ENCODE measurements at regions not wholly inside any gene's neighbourhood (a gene's known extent, or its start where the extent isn't known, plus 50 kb on each side); places are given as distances from the start of the nearest gene placed in this dataset.
"Not testable (repeated sequence)": the region's sequence is repeated elsewhere in the genome, so short reads cannot be mapped to it uniquely, and the experiment has no call there.

DNA sequence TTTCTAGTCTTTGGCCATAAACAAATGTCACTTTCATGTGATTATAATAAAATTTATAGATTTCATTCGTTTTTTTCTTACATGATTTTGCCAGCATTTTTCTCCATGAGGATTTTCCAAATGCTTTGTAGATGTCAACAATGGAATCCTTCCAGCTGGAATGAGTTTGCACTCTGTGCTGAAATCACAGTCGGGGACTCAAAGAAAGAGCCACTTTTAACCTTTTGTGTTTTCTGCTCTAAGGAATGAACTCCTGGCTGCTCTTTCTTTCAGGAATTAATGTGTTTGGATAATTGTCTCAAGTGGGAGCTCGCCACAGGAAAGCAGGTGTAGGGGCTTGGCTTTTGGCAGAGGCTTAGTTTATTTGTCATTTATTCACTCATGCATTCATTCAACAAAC is 372.3 kb upstream of the SALL1 start:
- no peak for DNase-seq

DNA sequence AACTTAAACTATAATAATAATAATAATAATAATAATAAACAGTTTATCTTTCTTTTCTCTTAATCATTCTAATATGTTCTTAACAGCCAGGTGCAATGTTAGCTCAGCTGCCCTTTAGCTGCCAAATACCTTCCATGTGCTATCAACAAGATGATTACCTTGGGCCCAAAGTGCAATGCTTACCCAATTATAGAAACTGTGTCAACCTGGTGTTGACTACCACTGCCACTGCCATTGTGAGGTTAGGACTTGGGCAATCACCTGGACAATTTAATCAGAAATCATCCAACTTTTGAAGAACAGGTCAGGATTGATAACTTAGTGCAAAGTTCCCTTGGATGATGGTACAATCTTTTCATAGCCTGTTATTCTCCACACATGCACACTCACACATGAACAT is 371.8 kb upstream of the SALL1 start:
- DNase-seq: no peak

DNA sequence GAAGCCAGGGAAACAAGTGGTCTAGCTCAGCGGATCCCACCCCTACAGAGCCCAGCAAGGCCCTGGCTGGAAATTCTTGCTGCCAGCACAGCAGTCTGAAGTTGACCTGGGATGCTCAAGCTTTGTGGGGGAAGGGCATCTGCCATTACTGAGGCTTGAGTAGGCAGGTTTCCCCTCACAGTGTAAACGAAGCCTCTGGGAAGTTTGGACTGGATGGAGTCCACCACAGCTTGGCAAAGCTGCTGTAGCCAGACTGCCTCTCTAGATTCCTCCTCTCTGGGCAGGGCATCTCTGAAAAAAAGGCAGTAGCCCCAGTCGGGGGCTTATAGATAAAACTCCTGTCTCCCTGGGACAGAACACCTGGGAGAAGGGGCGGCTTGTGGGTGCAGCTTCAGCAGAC is 365.9 kb upstream of the SALL1 start:
- not testable (repeated sequence) for DNase-seq

DNA sequence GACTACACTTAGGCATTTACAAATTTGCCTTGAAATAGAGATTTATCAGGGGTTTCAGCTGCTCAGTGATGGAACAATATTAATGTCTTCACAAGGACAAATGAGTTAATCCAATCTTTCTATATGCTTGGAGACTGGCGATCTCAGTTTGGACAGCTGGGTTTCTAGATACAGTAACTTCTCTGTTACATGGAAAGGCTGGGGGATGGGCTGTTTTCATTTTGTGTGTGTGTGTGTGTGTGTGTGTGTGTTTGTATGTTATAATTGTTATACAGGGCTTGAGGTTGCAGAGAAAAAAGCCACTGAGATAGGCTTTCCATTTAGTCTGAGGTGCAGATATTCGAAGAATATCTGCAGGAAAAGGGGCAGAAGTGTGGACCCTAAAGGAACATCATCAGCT is 359.3 kb upstream of the SALL1 start:
- no peak for DNase-seq

DNA sequence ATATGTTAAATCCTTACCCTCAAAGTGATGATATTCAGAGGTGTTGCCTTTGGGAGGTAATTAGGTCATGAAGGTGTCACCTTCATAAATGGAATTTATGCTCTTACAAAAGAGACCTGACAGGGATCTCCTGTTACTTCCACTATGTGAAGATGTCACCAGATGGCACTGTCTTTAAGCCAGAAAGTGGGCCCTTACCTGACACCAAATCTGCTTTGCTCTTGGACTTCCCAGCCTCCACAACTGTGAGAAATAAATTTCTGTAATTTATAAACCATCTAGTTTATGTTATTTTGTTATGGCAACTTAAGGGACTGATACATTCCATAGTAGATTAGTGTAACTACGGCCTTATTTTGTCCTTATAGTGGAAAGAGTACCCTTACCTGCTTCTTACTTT is 358.3 kb upstream of the SALL1 start:
- no peak for DNase-seq

DNA sequence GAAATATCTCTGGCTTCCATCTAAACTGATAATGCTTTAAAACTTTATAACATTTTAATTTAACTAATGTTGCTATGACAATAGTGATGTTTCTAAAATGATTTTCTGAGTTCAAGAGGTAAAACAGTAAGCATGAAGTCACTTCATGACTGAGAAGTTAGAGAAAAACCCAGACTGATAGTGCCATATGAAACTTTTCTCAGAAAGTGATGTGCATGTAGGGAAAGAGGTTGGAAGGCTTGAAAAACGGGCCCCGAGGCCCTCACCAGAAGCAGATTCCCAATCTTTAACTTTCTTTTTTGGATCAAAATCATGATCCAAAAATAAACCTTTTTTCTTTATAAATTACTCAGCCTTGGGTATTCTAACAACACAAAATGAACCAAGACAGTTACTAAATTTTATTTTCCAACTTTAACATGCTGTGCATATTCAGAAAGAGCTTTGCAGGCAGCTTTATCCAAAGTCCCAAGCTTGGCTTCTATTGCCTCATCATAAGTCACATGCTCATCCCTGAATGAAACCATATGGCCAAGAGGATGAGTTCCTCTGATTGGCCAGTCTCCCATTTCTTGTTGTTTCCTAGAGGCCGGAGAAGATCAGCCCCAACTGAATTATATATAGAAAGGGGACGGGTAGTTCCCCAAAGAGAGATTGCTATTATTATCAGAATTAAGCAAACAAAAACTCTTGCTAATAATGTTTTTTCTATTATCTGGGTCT is 357.6 kb upstream of the SALL1 start:
- DNase-seq: no peak

DNA sequence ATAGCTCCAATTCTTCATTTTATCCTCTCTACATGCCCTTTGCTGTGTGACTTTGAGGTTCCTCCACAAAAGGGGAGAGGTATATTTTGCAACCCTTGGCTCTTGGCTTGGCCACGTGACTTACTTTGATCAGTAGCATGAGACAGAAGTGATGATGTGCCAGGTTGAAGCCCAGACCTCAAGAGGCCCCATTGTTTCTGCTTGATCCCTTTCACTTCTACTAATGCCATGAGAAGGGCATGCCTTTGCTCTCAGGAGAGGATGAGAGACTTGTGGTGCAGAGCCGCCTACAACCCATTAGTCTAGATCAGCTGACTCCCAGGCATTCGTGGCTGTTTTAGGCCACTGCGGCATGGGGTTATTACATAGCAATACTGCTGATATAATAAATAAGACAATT is 356.2 kb upstream of the SALL1 start:
- no peak for DNase-seq

DNA sequence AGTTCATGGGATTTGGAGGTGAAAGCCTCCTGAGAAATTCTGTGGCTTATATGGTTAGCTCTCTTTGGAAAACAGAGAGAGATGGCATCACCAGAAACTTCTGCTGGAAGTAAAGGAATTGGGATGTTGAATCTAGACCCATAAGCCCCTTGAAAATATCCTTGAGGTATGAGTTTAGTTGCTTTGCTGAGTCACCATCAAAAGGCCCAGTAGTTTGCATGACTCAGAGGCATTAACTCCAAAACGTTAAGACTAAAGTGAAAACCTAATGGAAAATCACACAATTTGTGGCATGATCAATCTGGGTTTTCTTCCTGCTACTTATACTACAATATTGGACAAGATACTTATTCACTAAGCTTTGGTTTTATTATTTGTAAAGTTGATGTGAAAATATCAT is 349.2 kb upstream of the SALL1 start:
- DNase-seq: no peak

DNA sequence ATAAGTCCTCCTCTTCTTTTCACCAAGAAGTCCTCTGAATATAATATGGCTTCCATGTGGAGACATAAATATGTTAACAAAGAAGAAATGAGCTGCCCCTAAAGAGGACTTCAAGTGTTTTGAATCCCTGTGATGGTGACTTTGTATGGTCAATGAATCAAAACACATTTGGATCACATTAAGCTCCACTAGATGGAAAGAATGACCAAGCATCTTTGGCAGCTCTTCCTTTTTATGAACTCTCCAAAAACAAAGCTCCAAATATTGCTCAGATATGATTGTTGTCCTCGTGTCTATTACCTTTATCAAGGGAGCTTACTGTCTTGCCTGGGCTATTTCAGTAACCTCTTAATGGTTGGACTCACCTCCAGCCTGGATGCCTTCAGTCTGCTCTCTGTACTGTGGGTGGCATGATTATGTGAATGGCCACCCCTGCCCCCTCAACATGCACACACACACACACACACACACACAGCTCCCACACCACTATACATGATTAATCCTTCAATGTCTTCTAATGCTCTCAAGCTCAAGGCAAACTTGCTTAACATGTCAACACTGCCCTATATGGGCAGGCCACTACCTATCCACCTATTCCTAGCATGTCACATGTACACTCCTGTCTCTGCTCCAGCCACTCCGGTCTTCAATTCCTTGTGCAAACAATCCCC is 346.6 kb upstream of the SALL1 start:
- DNase-seq: no peak

DNA sequence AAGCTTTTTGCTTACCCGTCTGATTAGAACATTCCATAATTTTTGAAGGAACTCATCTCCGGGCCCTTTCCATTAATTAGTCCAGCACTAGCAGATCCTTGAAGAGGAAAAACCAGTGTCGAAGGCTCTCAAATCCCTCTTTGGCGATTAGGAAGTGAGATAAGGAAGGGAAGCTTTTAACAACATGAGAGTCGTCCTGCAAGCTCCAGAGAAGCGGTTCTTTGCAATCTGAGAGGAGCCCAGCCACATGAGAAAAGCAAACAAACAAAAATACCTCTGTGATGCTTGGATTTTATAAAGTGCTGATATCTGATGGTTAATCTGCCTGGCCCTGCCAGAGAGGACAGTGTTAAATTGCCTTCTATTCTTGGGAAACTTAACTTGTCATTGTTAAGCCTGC is 339.8 kb upstream of the SALL1 start:
- no peak for DNase-seq

DNA sequence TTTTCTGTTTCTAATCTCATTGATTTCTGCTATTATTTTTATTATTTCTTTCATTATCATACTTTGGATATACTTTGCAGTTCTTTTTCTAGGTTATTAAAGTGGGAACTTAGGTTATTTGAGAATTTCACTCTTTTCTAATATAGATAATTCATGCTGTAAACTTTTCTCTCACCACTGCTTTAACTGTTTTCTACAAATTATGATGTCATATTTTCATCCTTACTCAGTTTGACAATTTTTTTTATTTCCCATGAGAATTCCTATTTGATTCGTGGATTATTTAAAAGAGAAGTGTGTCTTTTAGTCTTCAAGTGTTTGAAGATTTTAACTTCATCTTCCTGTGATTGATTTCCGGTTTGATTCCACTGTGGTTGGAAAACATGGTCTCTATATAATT is 336.8 kb upstream of the SALL1 start:
- DNase-seq: no peak

DNA sequence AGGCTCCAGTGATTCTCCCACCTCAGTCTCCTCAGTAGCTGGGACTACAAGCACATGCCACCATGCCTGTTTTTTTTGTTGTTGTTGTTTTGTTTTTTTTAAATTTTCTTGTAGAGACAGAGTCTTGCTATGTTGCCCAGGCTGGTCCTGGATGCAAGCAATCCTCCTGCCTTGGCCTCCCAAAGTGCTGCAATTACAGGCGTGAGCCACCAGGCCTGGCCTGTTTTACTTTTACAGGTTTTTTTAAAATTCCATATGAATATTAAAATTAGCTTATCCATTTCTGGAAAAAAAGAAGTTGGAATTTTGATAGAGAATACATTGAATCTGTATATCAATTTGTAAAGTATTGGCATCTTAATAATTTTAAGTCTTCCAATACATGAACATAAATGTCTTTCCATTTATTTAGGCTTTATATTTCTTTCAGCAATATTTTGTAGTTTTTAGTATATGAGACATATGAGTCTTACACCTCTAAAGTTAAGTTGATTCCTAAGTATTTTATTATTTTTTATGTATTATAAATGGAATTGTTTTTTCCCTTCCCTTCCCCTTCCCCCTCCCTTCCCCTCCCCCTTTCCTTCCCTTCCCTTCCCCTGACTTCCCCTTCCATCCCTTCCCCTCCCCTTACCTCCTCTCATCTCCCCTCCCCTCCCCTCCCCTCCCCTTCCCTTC is 323.5 kb upstream of the SALL1 start:
- DNase-seq: no peak

DNA sequence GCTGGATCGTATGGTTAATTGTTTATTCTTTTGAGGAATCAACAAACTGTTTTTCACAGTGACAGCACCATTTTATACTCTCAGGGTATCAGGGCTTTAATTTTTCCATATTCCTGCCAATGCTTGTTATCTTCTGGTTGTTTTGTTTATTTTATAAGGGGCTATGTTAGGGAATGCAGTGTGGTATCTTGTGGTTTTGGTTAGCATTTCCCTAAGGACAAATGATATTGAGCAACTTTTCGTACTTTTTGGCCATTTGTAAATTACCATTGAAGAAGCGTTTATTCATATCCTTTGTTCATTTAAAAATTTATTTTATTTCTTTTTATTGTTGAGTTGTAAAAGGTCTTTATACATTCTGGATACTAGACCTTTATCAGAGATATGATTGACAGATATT is 322.0 kb upstream of the SALL1 start:
- DNase-seq: no peak

DNA sequence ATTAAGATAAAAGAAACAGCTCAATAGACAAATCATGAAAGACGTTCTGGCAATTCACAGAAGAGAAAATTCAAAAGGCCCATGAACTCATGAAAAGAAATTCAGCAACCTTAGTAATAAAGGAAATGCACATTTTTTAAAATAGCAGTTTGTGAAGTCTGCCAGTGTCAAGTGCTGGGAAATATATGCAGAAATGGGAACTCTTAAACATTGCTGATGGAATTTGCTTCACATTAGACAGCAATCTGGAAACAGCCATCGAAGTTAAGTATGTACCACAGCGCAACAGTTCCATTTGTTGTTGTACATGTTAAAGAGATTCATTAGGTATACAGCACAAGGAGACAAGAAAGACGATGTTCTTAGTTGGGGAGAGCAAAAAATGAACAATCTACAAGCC is 319.4 kb upstream of the SALL1 start:
- DNase-seq: no peak

DNA sequence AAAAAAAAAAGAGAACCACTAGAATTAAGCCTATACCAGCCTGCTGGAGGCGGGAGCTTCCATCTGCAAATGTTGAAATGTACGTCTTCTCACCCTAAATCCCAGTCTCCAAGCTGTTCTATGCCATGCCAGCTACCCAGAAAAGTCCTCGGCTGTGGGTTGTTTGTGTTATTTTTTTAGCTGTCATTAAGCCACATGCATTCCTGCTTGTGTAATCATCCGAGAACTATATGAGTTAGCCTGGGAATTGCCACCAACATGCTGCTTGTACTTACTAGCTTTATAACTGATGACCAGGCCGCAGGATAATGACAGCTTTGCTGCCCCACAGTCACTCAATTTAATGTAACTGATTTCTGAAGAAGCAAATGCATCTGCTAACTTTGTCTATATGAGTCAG is 313.9 kb upstream of the SALL1 start:
- no peak for DNase-seq

DNA sequence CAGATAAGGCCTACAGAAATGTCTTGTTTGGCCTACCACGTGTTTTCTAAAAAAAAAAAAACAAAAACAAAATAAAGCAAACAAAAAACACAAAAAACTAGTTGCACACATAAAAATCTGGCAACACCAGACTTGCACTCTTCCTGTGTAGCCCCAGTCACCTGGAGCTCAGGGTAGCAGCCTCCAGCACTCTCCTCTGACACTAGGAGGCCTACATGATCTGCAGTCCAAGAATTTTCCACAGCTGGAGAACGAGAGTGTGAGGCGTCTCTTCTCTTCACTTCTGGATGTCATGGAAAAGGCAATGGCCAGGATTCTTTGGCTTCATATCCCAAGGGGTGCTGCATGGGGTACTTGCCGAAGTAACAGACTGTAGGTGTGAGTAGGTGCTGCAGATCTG is 310.2 kb upstream of the SALL1 start:
- no peak for DNase-seq

DNA sequence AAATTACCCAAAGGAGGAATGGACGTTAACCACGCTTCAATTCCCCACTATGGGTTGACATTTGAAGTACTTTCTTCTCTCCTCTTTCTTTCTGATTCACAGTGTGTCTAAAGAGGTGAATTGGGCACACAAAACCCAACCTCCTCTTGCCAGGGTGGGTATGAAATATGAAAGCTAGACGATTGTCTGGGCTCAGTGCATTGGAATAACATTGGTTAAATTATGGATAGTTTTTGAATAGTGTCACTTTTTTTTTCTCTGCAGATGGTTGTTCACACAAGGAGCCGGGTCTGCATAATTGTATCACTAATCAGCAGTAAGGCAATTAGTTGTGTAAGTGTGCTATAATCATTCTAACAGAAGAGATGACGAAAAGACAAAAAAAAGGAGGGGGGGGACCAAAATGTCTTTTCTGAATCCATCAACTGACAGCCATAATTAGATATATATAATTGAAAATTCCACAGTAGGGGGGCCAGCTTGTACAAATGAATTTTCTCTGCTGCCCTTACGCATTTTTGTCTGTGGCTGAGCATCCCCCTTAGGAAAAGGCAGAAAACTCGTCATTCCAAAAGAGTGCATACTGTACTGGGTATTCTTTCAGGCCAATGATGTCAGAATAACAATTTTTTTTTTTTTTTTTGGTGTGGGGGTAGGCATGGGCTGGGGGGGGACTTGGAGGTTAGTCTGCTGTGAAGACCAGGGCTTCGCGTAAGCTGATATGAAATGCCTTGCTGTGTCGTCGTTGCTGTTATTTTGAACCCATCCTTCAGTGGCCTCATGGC is 307.5 kb upstream of the SALL1 start:
- no peak for DNase-seq

DNA sequence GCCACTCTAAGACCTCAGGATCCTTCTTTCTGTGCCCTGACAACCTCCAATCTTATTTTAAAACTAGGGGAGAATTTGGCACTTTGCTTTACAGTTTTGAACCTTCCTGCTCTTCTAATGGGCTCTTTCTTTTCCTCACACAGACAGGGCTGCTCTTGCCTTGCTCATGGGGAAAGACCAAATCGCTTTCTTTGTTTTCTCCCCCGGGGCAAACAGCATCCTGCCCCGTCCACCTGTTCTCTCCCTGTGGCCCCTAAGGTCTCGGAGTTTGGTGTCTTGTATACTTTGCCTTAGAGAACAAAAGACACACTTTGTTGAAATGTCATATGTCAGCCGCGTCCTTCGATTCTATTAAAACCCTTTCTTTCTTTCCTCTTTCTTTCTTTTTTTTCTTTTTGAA is 306.7 kb upstream of the SALL1 start:
- no peak for DNase-seq

DNA sequence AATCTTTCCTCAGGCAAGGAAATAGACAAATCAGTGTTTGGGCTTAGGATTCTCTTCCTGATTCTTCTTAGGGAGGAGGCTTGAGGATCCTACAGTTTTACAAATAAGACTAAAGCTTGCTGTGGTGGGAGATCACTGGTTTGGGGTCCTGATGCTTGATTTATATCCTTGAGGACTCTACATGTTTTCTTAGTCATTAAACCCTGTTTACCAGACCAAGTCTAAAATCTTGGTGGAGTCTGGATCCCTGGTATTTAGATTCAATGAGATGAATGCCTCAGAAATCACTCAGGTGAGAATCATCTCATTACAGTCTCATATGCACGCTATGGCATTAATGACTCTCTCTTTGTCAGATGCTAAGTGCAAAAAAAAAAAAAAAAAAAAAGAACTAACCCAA is 304.3 kb upstream of the SALL1 start:
- DNase-seq: no peak

DNA sequence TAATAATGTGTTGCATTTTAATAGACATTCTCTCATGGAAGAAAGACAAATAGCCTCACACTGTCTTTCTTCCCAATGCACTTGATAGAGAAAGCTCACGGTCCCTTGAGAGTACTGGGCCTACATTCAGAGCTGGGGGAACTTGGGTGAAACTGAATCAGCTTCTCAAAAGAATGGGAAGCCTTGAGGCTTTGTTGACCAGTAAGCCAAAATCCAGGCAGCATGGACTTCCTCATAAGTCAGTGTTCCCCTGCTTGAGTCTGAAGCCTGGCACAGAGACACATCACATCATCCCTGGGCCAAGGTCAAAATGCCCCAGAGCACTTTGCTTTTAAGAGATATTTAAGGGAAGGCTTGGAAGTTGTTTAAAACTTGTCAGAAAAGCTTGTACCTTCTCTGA is 302.2 kb upstream of the SALL1 start:
- DNase-seq: no peak

DNA sequence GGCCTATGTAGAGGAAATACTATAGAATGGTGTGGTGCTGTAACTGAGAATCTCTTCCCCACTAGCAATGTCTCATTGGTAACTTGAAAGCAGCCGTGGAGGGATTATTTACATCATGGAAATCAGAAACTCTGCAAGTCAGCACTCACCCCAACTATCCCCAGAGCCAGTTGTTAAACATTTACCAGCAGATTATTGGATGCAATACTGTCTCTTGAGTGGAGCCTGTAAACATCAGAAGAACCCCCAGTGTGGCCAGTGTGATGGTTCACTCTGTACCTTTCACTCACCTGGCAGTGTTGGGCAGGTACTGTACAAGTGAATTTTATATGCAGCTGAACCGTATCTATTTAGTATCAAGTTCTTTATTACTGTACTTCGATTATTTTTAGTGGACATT is 299.8 kb upstream of the SALL1 start:
- DNase-seq: no peak

DNA sequence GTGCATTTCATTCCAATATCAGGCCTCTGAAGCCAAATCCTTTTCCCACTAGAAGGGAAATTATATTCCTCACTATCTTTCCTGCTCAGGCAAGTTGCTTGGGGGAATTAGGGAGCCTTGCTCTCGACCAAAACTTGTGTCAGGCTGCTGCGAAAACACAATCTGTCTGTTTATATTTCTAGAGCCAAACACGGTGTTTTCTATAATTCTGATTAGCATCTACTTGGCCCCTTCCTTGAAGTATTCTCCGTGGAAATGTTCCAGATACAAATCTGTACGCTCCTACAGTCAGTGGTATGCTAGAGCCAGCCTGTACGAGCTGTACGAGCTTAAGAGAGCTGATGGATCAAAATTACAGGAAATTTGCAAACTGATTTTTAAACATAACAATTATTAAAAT is 299.3 kb upstream of the SALL1 start:
- no peak for DNase-seq

DNA sequence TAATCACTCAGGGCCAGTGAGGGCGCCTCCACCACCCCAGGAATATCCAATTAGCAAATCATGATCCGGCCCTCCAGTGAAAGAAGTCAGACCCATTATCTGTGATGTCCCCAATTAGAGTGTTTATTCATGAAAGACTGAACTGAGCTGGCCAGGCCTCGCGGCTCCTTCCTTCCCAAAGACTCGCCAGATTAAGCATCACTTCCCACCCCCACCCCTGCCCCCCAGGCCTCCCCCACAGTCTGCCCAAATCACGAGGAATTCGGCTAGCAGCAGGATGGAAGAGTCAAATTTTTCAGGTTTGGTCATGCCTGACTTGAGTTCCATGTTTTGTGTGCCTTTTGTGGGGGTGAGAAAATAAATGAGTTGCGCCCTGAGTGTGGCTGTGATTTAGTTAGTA is 298.4 kb upstream of the SALL1 start:
- no peak for DNase-seq

DNA sequence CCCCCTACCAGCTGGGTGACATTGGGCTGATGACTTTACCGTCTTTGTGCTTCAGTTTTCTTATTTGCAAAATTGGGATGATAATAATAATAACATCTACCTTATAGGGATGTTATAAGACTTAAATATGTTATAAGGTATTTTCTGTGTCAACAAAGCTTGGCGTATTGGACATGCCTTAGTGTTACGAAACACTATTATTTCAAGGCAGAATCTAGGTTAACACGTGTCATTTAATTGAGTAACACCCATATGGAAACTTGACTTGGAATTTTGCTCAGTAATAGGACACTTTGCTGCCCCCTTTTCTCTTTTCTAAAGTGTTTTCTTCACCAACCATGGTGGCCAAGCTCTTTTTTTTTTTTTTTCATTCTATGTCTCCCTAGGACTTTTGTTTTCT is 294.2 kb upstream of the SALL1 start:
- no peak for DNase-seq

Data from NCI-H146 (cell line).